ENCODE measurements at regions not wholly inside any gene's neighbourhood (a gene's known extent, or its start where the extent isn't known, plus 50 kb on each side); places are given as distances from the start of the nearest gene placed in this dataset.

DNA sequence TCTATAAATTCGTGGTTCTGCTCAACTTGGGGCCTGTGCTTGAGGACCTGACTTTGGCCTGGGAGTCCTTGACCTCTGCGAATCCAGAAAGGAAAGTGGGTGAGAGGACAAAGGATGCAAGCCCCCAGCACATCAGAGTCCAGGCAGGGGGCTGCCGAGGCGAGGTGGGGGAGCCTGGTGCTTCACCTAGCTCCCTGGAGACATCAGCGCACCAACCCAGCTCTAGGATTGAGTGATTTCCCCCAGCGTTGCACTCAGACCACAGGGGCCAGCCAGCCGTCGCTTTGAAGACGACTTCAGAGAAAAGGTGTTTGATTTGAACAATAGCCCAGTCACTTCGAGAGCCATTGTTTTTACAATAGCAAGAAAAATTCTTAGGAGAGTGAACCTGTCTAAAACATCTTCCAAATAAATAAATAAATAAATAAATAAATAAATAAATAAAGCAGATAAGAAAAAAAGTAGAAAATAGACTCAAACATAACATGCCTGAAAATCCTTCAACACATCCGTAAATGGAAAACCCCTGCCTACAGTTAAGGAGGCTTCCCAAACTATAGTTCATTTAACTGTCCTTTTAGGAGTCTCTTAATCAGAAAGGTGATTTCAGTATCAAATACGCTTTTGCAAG lies 180.9 kb downstream of the RBFOX3 start:
- TF ChIP-seq, protein P1, sequence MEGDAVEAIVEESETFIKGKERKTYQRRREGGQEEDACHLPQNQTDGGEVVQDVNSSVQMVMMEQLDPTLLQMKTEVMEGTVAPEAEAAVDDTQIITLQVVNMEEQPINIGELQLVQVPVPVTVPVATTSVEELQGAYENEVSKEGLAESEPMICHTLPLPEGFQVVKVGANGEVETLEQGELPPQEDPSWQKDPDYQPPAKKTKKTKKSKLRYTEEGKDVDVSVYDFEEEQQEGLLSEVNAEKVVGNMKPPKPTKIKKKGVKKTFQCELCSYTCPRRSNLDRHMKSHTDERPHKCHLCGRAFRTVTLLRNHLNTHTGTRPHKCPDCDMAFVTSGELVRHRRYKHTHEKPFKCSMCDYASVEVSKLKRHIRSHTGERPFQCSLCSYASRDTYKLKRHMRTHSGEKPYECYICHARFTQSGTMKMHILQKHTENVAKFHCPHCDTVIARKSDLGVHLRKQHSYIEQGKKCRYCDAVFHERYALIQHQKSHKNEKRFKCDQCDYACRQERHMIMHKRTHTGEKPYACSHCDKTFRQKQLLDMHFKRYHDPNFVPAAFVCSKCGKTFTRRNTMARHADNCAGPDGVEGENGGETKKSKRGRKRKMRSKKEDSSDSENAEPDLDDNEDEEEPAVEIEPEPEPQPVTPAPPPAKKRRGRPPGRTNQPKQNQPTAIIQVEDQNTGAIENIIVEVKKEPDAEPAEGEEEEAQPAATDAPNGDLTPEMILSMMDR (conservative IDR thresholded peaks at IDR 0.05) = no peak
- TF ChIP-seq EZH2 (IDR thresholded peaks at IDR 0.05; ENCODE audit: low read depth) = no peak
